GM23338 (cell line): ENCODE measurements at regions not wholly inside any gene's neighbourhood (a gene's known extent, or its start where the extent isn't known, plus 50 kb on each side); places are given as distances from the start of the nearest gene placed in this dataset.

Source experiments
- ATAC-seq: fragments of 200-7000 bp; cut with Tn5 transposase; 3 replicates; pipeline ENCODE4 v1.9.1; 2020
- DNase-seq: peaks from one replicate; pipeline ENCODE4 v3.0.0-alpha.2; 2015; ENCODE audit warnings: low spot score
- H2AFZ ChIP-seq: fragments of 200-600 bp; sonication (generic); 2 replicates; pipeline ENCODE4 v1.8.0; 2016; ENCODE audit warnings: antibody characterized with exemption, mild to moderate bottlenecking, moderate library complexity
- H3F3A ChIP-seq: fragments of 200-600 bp; sonication (generic); replicated peaks from 2 replicates; pipeline ENCODE4 v1.8.0; 2017; ENCODE audit warnings: antibody characterized with exemption, mixed run types, low read depth
- H3K27ac ChIP-seq: fragments of 200-600 bp; sonication (generic); 2 replicates; pipeline ENCODE4 v1.6.1; 2016; ENCODE audit warnings: low read depth
- H3K27me3 ChIP-seq: fragments of 200-600 bp; sonication (generic); 2 replicates; pipeline ENCODE4 v1.8.0; 2016; ENCODE audit warnings: mild to moderate bottlenecking, mixed run types, moderate library complexity; ENCODE audit not compliant: insufficient read depth
- H3K36me3 ChIP-seq: fragments of 200-600 bp; sonication (generic); 2 replicates; pipeline ENCODE4 v1.8.0; 2016; ENCODE audit warnings: mild to moderate bottlenecking; ENCODE audit not compliant: insufficient read depth
- H3K4me1 ChIP-seq: fragments of 200-600 bp; sonication (generic); 2 replicates; pipeline ENCODE4 v1.8.0; 2016; ENCODE audit warnings: mild to moderate bottlenecking, moderate library complexity; ENCODE audit not compliant: insufficient read depth
- H3K4me2 ChIP-seq: fragments of 200-600 bp; sonication (generic); 2 replicates; pipeline ENCODE4 v1.7.1; 2017; ENCODE audit warnings: mixed run types
- H3K4me3 ChIP-seq: fragments of 200-600 bp; sonication (generic); 2 replicates; pipeline ENCODE4 v1.6.1; 2016; ENCODE audit warnings: mixed run types
- H3K79me2 ChIP-seq: fragments of 200-600 bp; sonication (generic); replicated peaks from 2 replicates; pipeline ENCODE4 v1.8.0; 2017; ENCODE audit warnings: mild to moderate bottlenecking; ENCODE audit not compliant: insufficient read depth
- H3K9me2 ChIP-seq: fragments of 200-600 bp; sonication (generic); 2 replicates; pipeline ENCODE4 v1.8.0; 2017; ENCODE audit not compliant: insufficient read depth
- H4K20me1 ChIP-seq: fragments of 200-600 bp; sonication (generic); replicated peaks from 2 replicates; pipeline ENCODE4 v1.8.0; 2017; ENCODE audit warnings: mild to moderate bottlenecking; ENCODE audit not compliant: insufficient read depth
- H3K27ac Mint-ChIP-seq: 2 replicates; pipeline ENCODE4 v1.8.0; 2020; ENCODE audit warnings: inconsistent platforms, mild to moderate bottlenecking, moderate library complexity, mixed read lengths
- H3K27me3 Mint-ChIP-seq: 3 replicates; pipeline ENCODE4 v1.8.0; 2022; ENCODE audit warnings: low read depth, mild to moderate bottlenecking, moderate library complexity, mixed read lengths, inconsistent platforms; ENCODE audit not compliant: insufficient read depth, poor library complexity
- H3K36me3 Mint-ChIP-seq: 3 replicates; pipeline ENCODE4 v1.8.0; 2021; ENCODE audit warnings: low read depth, mild to moderate bottlenecking, inconsistent platforms, moderate library complexity, mixed read lengths
- H3K4me1 Mint-ChIP-seq: 3 replicates; pipeline ENCODE4 v1.8.0; 2020; ENCODE audit warnings: mild to moderate bottlenecking, inconsistent platforms, mixed read lengths
- H3K4me3 Mint-ChIP-seq: 3 replicates; pipeline ENCODE4 v1.8.0; 2021; ENCODE audit warnings: moderate library complexity, mild to moderate bottlenecking, inconsistent platforms, mixed read lengths
- H3K9me3 Mint-ChIP-seq: 3 replicates; pipeline ENCODE4 v1.8.0; 2020; ENCODE audit warnings: moderate library complexity, mild to moderate bottlenecking, inconsistent platforms, mixed read lengths
- CREB1 ChIP-seq: fragments of 250-450 bp; sonication (Bioruptor Pico); IDR thresholded peaks from 2 replicates; pipeline ENCODE4 v1.5.0; 2020; ENCODE audit warnings: low read depth, mild to moderate bottlenecking, moderate library complexity
- EZH2 ChIP-seq: fragments of 200-600 bp; sonication (generic); IDR thresholded peaks from one replicate; pipeline ENCODE4 v1.8.0; 2017; ENCODE audit warnings: antibody characterized with exemption, mild to moderate bottlenecking, low read depth; ENCODE audit not compliant: unreplicated experiment
- EZH2phosphoT487 ChIP-seq: fragments of 200-600 bp; sonication (generic); IDR thresholded peaks from one replicate; pipeline ENCODE4 v1.8.1; 2018; ENCODE audit warnings: antibody characterized with exemption; ENCODE audit not compliant: unreplicated experiment
- JUNB ChIP-seq: IDR thresholded peaks from one replicate; pipeline ENCODE4 v1.6.1; 2016; ENCODE audit warnings: antibody characterized with exemption; ENCODE audit not compliant: unreplicated experiment
- NANOG ChIP-seq: IDR thresholded peaks from 2 replicates; pipeline ENCODE4 v1.6.1; 2016; ENCODE audit warnings: antibody characterized with exemption, borderline replicate concordance
- POLR2AphosphoS5 ChIP-seq: IDR thresholded peaks from 2 replicates; pipeline ENCODE4 v1.6.1; 2016; ENCODE audit warnings: antibody characterized with exemption, low read depth
- STAT1 ChIP-seq: IDR thresholded peaks from one replicate; pipeline ENCODE4 v1.6.1; 2016; ENCODE audit warnings: antibody characterized with exemption; ENCODE audit not compliant: unreplicated experiment
- ZNF114 ChIP-seq: fragments of 250-450 bp; sonication (Bioruptor Pico); IDR thresholded peaks from 2 replicates; pipeline ENCODE4 v1.5.0; 2020; ENCODE audit warnings: mild to moderate bottlenecking, moderate library complexity
- ZNF331 ChIP-seq: fragments of 250-450 bp; sonication (Bioruptor Pico); IDR thresholded peaks from 2 replicates; pipeline ENCODE4 v1.5.0; 2020; ENCODE audit warnings: low read depth, mild to moderate bottlenecking, moderate library complexity
- TF ChIP-seq, protein P1 (sequence below): IDR thresholded peaks from one replicate; pipeline ENCODE4 v1.6.1; 2018; ENCODE audit warnings: antibody characterized with exemption; ENCODE audit not compliant: unreplicated experiment
- TF ChIP-seq, protein P2 (sequence below): IDR thresholded peaks from 2 replicates; pipeline ENCODE4 v1.6.1; 2016; ENCODE audit warnings: antibody characterized with exemption
- TF ChIP-seq, protein P3 (sequence below): fragments of 250-450 bp; sonication (Bioruptor Pico); IDR thresholded peaks from 2 replicates; pipeline ENCODE4 v1.5.0; 2020; ENCODE audit warnings: mild to moderate bottlenecking, moderate library complexity
- TF ChIP-seq, protein P4 (sequence below), 2 experiments: fragments of 200-600 bp in 1 of 2; sonication (generic) in 1 of 2; conservative IDR thresholded peaks; 2 replicates each; pipeline versions ENCODE4 v1.5.1 to v1.6.1; 2016 to 2017; ENCODE audit warnings: antibody characterized with exemption in 2 of 2, low read depth in 2 of 2, mild to moderate bottlenecking in 2 of 2, moderate library complexity in 1 of 2

DNA sequence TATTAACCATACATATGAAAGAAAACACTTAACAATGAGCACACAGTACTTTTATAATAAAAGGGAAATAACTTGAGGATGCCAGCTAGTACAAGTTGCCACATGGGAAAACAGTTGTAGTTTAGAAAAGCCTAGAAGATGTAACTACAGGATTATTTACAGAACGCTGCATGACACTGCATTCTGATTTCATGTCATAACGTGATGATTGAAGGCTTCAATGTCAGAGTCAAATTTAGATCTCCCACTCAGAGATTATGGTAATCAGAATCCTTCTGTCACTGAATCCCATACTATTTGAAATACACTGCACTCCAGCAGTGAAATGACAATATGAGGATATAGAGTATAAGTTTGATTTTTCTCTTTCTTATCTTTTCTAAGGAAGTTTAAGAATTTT lies 253.9 kb upstream of the LRRN1 start:
- no peak for ATAC-seq
- Histone ChIP-seq H3K27me3 (no peaks in the 10 kb centered on the region), H2AFZ (no peak overlapping the region), H3K9me2 (no peaks in the 10 kb centered on the region), H3F3A (no peaks in the 10 kb centered on the region), H3K4me1 (no peaks in the 10 kb centered on the region), H3K4me3 (no peak overlapping the region), H3K27ac (no peak overlapping the region), H3K4me2 (no peak overlapping the region), H3K36me3 (0 out of 2 replicates have a peak, but pooled peaks cover 2% of the 10 kb centered on the region), H3K79me2 (no peaks in the 10 kb centered on the region), H4K20me1 (no peaks in the 10 kb centered on the region)
- Mint-ChIP-seq H3K4me1 (no peaks in the 10 kb centered on the region), H3K36me3 (peaks cover 15% of the 10 kb centered on the region; the same call in 1 of the 3 replicates), H3K27me3 (no peaks in the 10 kb centered on the region), H3K27ac (no peak overlapping the region), H3K4me3 (no peak overlapping the region), H3K9me3 (peaks cover 90% of the 10 kb centered on the region)
- no peak for DNase-seq
- TF ChIP-seq NANOG = no peak
- TF ChIP-seq, protein P1, sequence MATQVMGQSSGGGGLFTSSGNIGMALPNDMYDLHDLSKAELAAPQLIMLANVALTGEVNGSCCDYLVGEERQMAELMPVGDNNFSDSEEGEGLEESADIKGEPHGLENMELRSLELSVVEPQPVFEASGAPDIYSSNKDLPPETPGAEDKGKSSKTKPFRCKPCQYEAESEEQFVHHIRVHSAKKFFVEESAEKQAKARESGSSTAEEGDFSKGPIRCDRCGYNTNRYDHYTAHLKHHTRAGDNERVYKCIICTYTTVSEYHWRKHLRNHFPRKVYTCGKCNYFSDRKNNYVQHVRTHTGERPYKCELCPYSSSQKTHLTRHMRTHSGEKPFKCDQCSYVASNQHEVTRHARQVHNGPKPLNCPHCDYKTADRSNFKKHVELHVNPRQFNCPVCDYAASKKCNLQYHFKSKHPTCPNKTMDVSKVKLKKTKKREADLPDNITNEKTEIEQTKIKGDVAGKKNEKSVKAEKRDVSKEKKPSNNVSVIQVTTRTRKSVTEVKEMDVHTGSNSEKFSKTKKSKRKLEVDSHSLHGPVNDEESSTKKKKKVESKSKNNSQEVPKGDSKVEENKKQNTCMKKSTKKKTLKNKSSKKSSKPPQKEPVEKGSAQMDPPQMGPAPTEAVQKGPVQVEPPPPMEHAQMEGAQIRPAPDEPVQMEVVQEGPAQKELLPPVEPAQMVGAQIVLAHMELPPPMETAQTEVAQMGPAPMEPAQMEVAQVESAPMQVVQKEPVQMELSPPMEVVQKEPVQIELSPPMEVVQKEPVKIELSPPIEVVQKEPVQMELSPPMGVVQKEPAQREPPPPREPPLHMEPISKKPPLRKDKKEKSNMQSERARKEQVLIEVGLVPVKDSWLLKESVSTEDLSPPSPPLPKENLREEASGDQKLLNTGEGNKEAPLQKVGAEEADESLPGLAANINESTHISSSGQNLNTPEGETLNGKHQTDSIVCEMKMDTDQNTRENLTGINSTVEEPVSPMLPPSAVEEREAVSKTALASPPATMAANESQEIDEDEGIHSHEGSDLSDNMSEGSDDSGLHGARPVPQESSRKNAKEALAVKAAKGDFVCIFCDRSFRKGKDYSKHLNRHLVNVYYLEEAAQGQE = no peak
- no peak for TF ChIP-seq EZH2phosphoT487
- TF ChIP-seq, protein P2, sequence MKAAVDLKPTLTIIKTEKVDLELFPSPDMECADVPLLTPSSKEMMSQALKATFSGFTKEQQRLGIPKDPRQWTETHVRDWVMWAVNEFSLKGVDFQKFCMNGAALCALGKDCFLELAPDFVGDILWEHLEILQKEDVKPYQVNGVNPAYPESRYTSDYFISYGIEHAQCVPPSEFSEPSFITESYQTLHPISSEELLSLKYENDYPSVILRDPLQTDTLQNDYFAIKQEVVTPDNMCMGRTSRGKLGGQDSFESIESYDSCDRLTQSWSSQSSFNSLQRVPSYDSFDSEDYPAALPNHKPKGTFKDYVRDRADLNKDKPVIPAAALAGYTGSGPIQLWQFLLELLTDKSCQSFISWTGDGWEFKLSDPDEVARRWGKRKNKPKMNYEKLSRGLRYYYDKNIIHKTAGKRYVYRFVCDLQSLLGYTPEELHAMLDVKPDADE = no peak
- TF ChIP-seq, protein P3, sequence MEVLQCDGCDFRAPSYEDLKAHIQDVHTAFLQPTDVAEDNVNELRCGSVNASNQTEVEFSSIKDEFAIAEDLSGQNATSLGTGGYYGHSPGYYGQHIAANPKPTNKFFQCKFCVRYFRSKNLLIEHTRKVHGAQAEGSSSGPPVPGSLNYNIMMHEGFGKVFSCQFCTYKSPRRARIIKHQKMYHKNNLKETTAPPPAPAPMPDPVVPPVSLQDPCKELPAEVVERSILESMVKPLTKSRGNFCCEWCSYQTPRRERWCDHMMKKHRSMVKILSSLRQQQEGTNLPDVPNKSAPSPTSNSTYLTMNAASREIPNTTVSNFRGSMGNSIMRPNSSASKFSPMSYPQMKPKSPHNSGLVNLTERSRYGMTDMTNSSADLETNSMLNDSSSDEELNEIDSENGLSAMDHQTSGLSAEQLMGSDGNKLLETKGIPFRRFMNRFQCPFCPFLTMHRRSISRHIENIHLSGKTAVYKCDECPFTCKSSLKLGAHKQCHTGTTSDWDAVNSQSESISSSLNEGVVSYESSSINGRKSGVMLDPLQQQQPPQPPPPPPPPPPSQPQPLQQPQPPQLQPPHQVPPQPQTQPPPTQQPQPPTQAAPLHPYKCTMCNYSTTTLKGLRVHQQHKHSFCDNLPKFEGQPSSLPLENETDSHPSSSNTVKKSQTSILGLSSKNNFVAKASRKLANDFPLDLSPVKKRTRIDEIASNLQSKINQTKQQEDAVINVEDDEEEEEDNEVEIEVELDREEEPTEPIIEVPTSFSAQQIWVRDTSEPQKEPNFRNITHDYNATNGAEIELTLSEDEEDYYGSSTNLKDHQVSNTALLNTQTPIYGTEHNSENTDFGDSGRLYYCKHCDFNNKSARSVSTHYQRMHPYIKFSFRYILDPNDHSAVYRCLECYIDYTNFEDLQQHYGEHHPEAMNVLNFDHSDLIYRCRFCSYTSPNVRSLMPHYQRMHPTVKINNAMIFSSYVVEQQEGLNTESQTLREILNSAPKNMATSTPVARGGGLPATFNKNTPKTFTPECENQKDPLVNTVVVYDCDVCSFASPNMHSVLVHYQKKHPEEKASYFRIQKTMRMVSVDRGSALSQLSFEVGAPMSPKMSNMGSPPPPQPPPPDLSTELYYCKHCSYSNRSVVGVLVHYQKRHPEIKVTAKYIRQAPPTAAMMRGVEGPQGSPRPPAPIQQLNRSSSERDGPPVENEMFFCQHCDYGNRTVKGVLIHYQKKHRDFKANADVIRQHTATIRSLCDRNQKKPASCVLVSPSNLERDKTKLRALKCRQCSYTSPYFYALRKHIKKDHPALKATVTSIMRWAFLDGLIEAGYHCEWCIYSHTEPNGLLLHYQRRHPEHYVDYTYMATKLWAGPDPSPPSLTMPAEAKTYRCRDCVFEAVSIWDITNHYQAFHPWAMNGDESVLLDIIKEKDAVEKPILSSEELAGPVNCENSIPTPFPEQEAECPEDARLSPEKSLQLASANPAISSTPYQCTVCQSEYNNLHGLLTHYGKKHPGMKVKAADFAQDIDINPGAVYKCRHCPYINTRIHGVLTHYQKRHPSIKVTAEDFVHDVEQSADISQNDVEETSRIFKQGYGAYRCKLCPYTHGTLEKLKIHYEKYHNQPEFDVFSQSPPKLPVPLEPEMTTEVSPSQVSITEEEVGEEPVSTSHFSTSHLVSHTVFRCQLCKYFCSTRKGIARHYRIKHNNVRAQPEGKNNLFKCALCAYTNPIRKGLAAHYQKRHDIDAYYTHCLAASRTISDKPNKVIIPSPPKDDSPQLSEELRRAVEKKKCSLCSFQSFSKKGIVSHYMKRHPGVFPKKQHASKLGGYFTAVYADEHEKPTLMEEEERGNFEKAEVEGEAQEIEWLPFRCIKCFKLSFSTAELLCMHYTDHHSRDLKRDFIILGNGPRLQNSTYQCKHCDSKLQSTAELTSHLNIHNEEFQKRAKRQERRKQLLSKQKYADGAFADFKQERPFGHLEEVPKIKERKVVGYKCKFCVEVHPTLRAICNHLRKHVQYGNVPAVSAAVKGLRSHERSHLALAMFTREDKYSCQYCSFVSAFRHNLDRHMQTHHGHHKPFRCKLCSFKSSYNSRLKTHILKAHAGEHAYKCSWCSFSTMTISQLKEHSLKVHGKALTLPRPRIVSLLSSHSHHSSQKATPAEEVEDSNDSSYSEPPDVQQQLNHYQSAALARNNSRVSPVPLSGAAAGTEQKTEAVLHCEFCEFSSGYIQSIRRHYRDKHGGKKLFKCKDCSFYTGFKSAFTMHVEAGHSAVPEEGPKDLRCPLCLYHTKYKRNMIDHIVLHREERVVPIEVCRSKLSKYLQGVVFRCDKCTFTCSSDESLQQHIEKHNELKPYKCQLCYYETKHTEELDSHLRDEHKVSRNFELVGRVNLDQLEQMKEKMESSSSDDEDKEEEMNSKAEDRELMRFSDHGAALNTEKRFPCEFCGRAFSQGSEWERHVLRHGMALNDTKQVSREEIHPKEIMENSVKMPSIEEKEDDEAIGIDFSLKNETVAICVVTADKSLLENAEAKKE (CRISPR knock-in tag) = no peak
- no peak for TF ChIP-seq POLR2AphosphoS5
- TF ChIP-seq CREB1 (CRISPR knock-in tag) = no peak
- no peak for TF ChIP-seq EZH2
- TF ChIP-seq ZNF331 = no peak
- TF ChIP-seq JUNB = no peak
- TF ChIP-seq STAT1 = no peak
- TF ChIP-seq ZNF114 = no peak
- TF ChIP-seq, protein P4, sequence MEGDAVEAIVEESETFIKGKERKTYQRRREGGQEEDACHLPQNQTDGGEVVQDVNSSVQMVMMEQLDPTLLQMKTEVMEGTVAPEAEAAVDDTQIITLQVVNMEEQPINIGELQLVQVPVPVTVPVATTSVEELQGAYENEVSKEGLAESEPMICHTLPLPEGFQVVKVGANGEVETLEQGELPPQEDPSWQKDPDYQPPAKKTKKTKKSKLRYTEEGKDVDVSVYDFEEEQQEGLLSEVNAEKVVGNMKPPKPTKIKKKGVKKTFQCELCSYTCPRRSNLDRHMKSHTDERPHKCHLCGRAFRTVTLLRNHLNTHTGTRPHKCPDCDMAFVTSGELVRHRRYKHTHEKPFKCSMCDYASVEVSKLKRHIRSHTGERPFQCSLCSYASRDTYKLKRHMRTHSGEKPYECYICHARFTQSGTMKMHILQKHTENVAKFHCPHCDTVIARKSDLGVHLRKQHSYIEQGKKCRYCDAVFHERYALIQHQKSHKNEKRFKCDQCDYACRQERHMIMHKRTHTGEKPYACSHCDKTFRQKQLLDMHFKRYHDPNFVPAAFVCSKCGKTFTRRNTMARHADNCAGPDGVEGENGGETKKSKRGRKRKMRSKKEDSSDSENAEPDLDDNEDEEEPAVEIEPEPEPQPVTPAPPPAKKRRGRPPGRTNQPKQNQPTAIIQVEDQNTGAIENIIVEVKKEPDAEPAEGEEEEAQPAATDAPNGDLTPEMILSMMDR (conservative IDR thresholded peaks at IDR 0.05; ENCODE audit: low read depth in 2 of 2) = no peak
